PFSK-1 (cell line): ENCODE measurements at regions not wholly inside any gene's neighbourhood (a gene's known extent, or its start where the extent isn't known, plus 50 kb on each side); places are given as distances from the start of the nearest gene placed in this dataset.

ENCODE experiments used
- FOXP2 ChIP-seq: optimal IDR thresholded peaks from 2 replicates; pipeline ENCODE3; 2011; ENCODE audit warnings: borderline replicate concordance, control low read depth, inconsistent platforms; ENCODE audit not compliant: insufficient read depth; ENCODE audit errors: extremely low read length, extremely low read depth
- POLR2AphosphoS5 ChIP-seq: IDR thresholded peaks from 2 replicates; pipeline ENCODE4 v1.6.1; 2012; ENCODE audit warnings: low read depth, mild to moderate bottlenecking, control low read depth, low read length, moderate library complexity
- SIN3A ChIP-seq: IDR thresholded peaks from 2 replicates; pipeline ENCODE4 v1.6.1; 2012; ENCODE audit warnings: mild to moderate bottlenecking, low read length, moderate library complexity, borderline replicate concordance; ENCODE audit not compliant: insufficient read depth
- TAF1 ChIP-seq: IDR thresholded peaks from 2 replicates; pipeline ENCODE4 v1.6.1; 2012; ENCODE audit warnings: low read length, control low read depth, borderline replicate concordance; ENCODE audit not compliant: insufficient read depth
- TF ChIP-seq, protein P1 (sequence below), 2 experiments: IDR thresholded peaks; 2 replicates each; pipeline versions ENCODE4 v1.6.1 to v1.8.0; 2011 to 2012; ENCODE audit warnings: low read depth in 2 of 2, low read length in 2 of 2, control low read depth in 1 of 2, inconsistent platforms in 1 of 2, mild to moderate bottlenecking in 1 of 2, moderate library complexity in 1 of 2; ENCODE audit not compliant: insufficient read depth in 1 of 2

DNA sequence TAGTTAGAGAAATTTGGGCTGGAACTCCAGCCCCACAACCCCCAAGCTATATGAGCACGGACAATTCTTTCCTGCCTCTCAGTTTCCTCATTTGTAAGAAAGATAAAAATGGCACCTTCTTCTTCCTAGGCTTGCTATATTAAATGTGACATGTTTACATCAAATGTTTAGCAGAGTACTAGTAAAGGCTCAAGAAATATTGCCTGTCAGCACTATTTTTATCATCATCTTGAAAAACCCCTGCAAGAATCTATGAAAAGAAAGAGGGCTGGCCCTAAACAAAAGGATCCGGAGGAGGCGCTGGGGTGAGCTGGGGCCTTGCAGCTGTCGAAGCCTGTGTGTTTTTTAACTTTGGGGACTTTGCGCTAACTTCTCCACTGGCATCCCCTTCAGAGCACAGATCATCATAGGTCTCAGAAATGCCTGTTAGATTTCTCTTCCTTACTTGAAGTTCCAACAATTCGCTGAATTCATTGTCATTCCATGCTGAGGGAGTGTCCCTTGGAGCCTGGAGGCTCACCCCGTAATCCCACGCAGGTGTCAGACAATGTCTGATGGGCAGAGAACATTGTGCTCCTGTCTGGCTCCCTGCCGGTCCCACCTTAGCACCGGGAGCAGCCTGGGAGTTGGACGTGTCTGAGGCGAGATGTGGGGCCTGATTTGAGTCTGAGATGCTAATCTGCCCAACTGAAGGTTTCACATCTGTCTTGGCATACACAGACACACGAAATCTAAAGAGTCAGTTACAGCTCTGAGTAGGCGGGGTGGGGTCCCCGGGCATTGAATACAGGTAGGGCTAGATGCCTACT is 206.8 kb downstream of the NUAK1 start:
- TF ChIP-seq, protein P1, sequence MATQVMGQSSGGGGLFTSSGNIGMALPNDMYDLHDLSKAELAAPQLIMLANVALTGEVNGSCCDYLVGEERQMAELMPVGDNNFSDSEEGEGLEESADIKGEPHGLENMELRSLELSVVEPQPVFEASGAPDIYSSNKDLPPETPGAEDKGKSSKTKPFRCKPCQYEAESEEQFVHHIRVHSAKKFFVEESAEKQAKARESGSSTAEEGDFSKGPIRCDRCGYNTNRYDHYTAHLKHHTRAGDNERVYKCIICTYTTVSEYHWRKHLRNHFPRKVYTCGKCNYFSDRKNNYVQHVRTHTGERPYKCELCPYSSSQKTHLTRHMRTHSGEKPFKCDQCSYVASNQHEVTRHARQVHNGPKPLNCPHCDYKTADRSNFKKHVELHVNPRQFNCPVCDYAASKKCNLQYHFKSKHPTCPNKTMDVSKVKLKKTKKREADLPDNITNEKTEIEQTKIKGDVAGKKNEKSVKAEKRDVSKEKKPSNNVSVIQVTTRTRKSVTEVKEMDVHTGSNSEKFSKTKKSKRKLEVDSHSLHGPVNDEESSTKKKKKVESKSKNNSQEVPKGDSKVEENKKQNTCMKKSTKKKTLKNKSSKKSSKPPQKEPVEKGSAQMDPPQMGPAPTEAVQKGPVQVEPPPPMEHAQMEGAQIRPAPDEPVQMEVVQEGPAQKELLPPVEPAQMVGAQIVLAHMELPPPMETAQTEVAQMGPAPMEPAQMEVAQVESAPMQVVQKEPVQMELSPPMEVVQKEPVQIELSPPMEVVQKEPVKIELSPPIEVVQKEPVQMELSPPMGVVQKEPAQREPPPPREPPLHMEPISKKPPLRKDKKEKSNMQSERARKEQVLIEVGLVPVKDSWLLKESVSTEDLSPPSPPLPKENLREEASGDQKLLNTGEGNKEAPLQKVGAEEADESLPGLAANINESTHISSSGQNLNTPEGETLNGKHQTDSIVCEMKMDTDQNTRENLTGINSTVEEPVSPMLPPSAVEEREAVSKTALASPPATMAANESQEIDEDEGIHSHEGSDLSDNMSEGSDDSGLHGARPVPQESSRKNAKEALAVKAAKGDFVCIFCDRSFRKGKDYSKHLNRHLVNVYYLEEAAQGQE (IDR thresholded peaks at IDR 0.05; ENCODE audit: insufficient read depth in 1 of 2, low read depth in 2 of 2, low read length in 2 of 2), result no peak
- TF ChIP-seq TAF1 (no peak), SIN3A (no peak), POLR2AphosphoS5 (no peak), FOXP2 (no peak)
